ENCODE measurements at regions not wholly inside any gene's neighbourhood (a gene's known extent, or its start where the extent isn't known, plus 50 kb on each side); places are given as distances from the start of the nearest gene placed in this dataset.

DNA sequence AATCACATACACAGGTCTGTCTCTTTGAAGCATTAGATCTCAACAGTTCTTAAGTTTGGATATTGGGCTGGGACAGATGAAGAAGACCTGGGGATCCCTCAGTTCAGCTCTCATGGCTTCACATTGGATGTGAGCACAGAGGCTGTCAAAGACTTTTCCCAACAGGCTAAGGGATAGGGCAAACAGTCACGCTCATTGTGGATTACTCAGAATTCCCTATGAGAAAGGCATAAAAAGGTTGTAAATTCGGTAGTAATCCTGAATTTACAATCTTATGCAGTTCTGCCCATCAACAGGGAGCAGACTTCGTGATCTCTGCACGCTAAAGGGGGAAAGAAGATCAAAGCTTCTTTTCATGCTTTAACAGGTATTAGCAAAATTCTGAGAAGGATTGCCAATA lies 448.4 kb downstream of the DAD1 start:
- no peak for TF ChIP-seq GATA2 (IDR thresholded peaks at IDR 0.05; ENCODE audit: low read depth, low read length)
- no peak for TF ChIP-seq GATA3 (IDR thresholded peaks at IDR 0.05; ENCODE audit: low read depth, low read length)

DNA sequence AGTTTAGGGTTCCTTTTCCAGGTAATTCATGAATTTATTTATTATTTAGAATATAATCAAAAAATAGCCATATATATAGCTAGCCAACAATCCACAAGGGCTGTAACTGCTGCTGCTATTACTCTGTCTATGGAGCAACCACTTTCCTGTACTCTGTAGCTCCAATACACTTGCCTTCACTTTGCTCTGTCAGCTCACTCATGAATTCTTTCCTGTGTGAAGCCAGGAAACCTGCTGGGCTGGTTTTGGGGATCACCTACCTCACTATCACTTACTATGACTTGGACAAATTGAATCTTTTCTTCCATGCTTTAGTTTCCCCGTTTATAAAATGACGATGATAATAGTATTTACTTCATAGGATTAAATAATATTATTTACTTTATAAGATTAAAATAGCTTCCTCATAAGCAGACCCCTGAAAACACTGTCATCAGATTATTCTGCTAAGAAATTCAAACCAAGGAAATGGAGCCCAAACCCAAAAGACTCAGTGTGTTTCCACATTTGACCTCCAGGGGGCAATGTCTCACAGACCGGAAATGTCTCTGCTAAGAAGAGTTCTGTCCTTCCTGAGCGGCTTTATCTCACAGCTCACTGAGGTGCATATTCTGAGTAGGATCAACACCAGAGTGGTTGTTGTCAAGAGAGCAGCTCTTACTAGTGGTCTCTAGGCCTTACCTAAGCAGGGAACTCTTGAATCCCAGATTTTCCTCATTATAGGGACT lies 457.1 kb downstream of the DAD1 start:
- TF ChIP-seq GATA3 (IDR thresholded peaks at IDR 0.05; ENCODE audit: low read depth, low read length) (no peak), GATA2 (IDR thresholded peaks at IDR 0.05; ENCODE audit: low read depth, low read length) (no peak)

DNA sequence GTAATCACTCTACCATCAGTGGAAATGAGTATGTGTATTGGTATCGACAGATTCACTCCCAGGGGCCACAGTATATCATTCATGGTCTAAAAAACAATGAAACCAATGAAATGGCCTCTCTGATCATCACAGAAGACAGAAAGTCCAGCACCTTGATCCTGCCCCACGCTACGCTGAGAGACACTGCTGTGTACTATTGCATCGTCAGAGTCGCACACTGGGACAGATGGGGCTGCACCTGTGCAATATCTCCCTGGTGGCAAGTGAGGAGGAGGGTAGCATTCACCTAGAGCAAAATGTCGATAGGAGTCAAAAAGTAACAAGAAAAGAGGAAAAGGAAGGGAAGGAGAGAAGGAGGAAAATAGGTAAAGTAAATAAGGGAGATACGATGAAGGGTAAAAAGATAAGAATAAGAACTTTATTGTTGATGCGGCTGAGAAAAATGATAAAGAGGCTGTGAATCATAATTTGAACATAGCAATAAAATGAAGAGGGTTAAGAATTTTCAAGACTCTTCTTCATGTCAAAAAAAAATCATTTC lies 450.5 kb upstream of the OR4E1 start:
- TF ChIP-seq GATA2 (IDR thresholded peaks at IDR 0.05; ENCODE audit: low read depth, low read length) (no peak), GATA3 (IDR thresholded peaks at IDR 0.05; ENCODE audit: low read depth, low read length) (no peak)

GRCh38 chr14:22122829-22123560 lies 449.4 kb upstream of the OR4E1 start:
- TF ChIP-seq GATA3 (IDR thresholded peaks at IDR 0.05; ENCODE audit: low read depth, low read length) = no peak
- TF ChIP-seq GATA2 (IDR thresholded peaks at IDR 0.05; ENCODE audit: low read depth, low read length) = no peak

- no peak for TF ChIP-seq GATA3 (IDR thresholded peaks at IDR 0.05; ENCODE audit: low read depth, low read length)
- TF ChIP-seq GATA2 (IDR thresholded peaks at IDR 0.05; ENCODE audit: low read depth, low read length) = no peak
Observed at GRCh38 chr14:22122227-22122818, 448.7 kb upstream of the OR4E1 start.

DNA sequence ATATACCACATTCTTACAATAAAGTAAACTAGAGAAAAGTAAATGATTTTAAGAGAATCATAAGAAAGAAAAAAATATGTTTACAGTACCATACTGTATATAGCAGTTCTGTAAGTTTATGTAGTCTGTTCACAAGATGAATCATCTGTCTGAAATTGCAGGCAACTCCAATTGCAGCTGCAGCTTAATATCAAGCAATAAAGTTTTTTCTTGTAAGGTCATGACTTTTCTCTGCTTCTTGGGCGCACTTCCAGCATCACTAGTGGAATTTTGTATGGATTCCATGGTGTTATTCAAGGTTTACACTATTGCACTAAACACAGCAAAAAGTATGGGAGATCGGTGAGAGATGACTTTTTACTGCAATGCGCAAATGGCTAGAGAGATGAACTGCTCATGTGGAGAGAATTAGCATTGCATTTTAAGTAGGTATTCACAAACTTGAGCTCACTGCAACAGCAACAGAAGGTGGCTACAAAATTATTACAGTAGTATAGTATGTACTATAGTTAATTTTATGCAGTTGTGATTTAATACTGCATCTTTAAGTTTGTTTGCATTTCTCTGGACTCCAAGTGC lies 445.4 kb upstream of the OR4E1 start:
- TF ChIP-seq GATA3 (IDR thresholded peaks at IDR 0.05; ENCODE audit: low read depth, low read length) (no peak), GATA2 (IDR thresholded peaks at IDR 0.05; ENCODE audit: low read depth, low read length) (no peak)

- no peak for TF ChIP-seq GATA2 (IDR thresholded peaks at IDR 0.05; ENCODE audit: low read depth, low read length)
- TF ChIP-seq GATA3 (IDR thresholded peaks at IDR 0.05; ENCODE audit: low read depth, low read length) = no peak
Observed at GRCh38 chr14:22113401-22113800, 439.8 kb upstream of the OR4E1 start.

DNA sequence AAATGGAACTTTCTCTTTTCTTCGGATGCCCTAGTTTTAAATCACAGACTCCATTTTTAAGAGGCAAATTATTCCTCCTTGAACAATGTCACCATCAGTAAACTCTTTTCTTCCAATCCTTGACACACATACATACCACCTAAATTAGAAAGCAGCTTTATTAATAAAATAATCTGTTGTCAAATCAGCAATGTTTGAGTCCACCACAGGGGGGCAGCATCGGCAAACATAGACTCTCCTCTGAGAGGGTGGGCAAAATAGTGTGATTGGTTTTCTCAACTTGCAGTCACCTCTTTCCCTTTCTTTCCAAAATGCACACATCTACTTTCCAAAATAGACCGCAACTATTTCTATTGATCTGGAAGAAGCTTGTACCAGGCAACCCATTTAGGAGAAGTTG lies 438.4 kb upstream of the OR4E1 start:
- TF ChIP-seq GATA3 (IDR thresholded peaks at IDR 0.05; ENCODE audit: low read depth, low read length) = no peak
- TF ChIP-seq GATA2 (IDR thresholded peaks at IDR 0.05; ENCODE audit: low read depth, low read length) = 0 out of 2 replicates have a peak, but pooled peaks have one; percentile 20

- TF ChIP-seq GATA2 (IDR thresholded peaks at IDR 0.05; ENCODE audit: low read depth, low read length) (no peak), GATA3 (IDR thresholded peaks at IDR 0.05; ENCODE audit: low read depth, low read length) (no peak)
Observed at GRCh38 chr14:22107753-22108152, 434.1 kb upstream of the OR4E1 start.

DNA sequence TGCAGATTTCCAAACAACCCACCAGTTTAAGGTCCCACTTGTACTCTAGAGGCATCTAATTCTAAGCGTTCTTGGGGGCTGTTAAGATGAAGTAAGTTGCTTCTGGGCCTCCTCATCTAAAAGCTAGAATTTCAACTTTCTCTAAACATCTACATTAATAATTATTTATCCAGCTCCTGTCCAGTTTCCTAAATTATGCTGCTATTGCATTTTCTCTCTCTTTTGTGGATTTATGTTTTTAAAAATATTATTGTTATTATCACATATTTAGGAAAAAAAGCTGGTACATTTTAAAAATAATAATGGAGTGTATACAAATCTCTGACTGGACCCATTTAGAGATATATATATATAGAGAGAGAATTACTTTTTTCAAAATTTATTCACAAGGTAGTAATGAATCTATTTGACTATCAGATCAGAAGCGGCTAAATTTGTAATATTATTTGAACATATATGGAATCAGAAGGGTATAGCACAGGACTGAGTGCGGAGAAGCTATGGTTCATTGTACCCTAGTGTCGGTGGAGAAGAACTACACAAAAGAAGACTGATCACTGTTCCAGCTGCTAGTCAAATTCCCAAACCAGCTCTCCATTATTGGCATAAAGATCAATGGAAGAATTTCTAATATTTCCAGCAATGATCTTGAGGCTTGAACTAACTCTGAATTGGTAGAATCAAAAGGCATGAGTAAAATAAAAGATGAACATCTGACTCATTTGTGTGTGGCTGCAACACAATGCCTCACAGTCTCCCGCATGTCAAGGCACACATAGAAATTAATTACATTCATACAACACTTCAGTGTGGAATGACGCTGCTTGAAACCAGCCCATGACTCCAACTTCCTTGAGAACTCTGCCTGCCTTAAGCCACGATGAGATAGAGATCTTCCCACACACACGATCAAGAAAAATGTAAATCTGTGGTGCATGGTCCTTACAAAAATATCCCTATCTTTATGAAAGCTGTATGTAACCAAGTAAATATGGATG lies 433.4 kb upstream of the OR4E1 start:
- TF ChIP-seq GATA2 (IDR thresholded peaks at IDR 0.05; ENCODE audit: low read depth, low read length) = no peak
- no peak for TF ChIP-seq GATA3 (IDR thresholded peaks at IDR 0.05; ENCODE audit: low read depth, low read length)

DNA sequence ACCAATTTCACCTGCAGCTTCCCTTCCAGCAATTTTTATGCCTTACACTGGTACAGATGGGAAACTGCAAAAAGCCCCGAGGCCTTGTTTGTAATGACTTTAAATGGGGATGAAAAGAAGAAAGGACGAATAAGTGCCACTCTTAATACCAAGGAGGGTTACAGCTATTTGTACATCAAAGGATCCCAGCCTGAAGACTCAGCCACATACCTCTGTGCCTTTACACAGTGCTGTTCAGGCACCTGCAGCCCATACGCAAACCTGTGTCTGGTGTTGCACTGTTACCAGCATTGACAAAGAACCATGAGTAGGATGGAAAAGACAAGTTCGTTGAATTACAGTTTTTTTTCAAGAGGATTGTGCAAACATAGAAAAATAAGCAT lies 432.0 kb upstream of the OR4E1 start:
- TF ChIP-seq GATA3 (IDR thresholded peaks at IDR 0.05; ENCODE audit: low read depth, low read length) = no peak
- no peak for TF ChIP-seq GATA2 (IDR thresholded peaks at IDR 0.05; ENCODE audit: low read depth, low read length)

GRCh38 chr14:22105006-22105623 lies 431.5 kb upstream of the OR4E1 start:
- TF ChIP-seq GATA2 (IDR thresholded peaks at IDR 0.05; ENCODE audit: low read depth, low read length) = no peak
- TF ChIP-seq GATA3 (IDR thresholded peaks at IDR 0.05; ENCODE audit: low read depth, low read length) = no peak
